ENCODE measurements at regions not wholly inside any gene's neighbourhood (a gene's known extent, or its start where the extent isn't known, plus 50 kb on each side); places are given as distances from the start of the nearest gene placed in this dataset.

DNA sequence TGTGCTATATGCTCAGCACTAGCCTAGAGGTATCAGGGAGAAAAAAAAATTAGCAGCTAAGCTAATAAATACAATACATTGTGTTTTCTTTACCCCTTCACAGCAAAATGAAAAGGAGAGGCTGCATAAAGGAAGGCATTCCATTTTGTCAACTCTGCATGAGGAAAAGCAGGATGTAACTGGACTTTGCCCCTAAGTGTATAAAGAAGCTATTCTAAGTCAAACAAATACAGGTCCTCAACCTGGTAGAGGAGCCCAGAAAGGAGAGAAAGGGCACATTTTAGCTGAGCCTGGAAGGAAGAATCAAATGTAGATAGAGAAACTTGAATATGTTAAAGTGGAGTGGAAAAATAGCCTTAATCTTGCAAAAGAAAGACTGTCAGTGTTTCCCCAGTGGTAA is 89.0 kb upstream of the SPRED1 start:
- TF ChIP-seq YY1 (IDR thresholded peaks at IDR 0.05; ENCODE audit: low read depth) (no peak), FOXM1 (IDR thresholded peaks at IDR 0.05; ENCODE audit: borderline replicate concordance, low read depth) (no peak), CREB1 (IDR thresholded peaks at IDR 0.05; ENCODE audit: low read depth) (no peak), EP300 (IDR thresholded peaks at IDR 0.05; ENCODE audit: borderline replicate concordance) (no peak), RAD21 (IDR thresholded peaks at IDR 0.05; ENCODE audit: low read depth) (no peak), NFIC (IDR thresholded peaks at IDR 0.05) (no peak), ZBTB7A (IDR thresholded peaks at IDR 0.05; ENCODE audit: low read depth) (no peak), TEAD4 (IDR thresholded peaks at IDR 0.05) (no peak), EGR1 (IDR thresholded peaks at IDR 0.05) (no peak), TCF12 (IDR thresholded peaks at IDR 0.05; ENCODE audit: low read depth) (no peak), CEBPB (IDR thresholded peaks at IDR 0.05) (no peak)
- TF ChIP-seq, protein P1, sequence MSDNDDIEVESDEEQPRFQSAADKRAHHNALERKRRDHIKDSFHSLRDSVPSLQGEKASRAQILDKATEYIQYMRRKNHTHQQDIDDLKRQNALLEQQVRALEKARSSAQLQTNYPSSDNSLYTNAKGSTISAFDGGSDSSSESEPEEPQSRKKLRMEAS (IDR thresholded peaks at IDR 0.05) = no peak
- TF ChIP-seq, protein P2, sequence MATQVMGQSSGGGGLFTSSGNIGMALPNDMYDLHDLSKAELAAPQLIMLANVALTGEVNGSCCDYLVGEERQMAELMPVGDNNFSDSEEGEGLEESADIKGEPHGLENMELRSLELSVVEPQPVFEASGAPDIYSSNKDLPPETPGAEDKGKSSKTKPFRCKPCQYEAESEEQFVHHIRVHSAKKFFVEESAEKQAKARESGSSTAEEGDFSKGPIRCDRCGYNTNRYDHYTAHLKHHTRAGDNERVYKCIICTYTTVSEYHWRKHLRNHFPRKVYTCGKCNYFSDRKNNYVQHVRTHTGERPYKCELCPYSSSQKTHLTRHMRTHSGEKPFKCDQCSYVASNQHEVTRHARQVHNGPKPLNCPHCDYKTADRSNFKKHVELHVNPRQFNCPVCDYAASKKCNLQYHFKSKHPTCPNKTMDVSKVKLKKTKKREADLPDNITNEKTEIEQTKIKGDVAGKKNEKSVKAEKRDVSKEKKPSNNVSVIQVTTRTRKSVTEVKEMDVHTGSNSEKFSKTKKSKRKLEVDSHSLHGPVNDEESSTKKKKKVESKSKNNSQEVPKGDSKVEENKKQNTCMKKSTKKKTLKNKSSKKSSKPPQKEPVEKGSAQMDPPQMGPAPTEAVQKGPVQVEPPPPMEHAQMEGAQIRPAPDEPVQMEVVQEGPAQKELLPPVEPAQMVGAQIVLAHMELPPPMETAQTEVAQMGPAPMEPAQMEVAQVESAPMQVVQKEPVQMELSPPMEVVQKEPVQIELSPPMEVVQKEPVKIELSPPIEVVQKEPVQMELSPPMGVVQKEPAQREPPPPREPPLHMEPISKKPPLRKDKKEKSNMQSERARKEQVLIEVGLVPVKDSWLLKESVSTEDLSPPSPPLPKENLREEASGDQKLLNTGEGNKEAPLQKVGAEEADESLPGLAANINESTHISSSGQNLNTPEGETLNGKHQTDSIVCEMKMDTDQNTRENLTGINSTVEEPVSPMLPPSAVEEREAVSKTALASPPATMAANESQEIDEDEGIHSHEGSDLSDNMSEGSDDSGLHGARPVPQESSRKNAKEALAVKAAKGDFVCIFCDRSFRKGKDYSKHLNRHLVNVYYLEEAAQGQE (IDR thresholded peaks at IDR 0.05; ENCODE audit: low read depth) = no peak
- TF ChIP-seq, protein P3, sequence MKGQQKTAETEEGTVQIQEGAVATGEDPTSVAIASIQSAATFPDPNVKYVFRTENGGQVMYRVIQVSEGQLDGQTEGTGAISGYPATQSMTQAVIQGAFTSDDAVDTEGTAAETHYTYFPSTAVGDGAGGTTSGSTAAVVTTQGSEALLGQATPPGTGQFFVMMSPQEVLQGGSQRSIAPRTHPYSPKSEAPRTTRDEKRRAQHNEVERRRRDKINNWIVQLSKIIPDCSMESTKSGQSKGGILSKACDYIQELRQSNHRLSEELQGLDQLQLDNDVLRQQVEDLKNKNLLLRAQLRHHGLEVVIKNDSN (IDR thresholded peaks at IDR 0.05) = no peak

- TF ChIP-seq YY1 (IDR thresholded peaks at IDR 0.05; ENCODE audit: low read depth) = no peak
- no peak for TF ChIP-seq TCF12 (IDR thresholded peaks at IDR 0.05; ENCODE audit: low read depth)
- TF ChIP-seq FOXM1 (IDR thresholded peaks at IDR 0.05; ENCODE audit: borderline replicate concordance, low read depth) = no peak
- no peak for TF ChIP-seq CREB1 (IDR thresholded peaks at IDR 0.05; ENCODE audit: low read depth)
- TF ChIP-seq CEBPB (IDR thresholded peaks at IDR 0.05) = no peak
- TF ChIP-seq TEAD4 (IDR thresholded peaks at IDR 0.05) = no peak
- TF ChIP-seq, protein P1 (IDR thresholded peaks at IDR 0.05) = no peak
- no peak for TF ChIP-seq ZBTB7A (IDR thresholded peaks at IDR 0.05; ENCODE audit: low read depth)
- no peak for TF ChIP-seq RAD21 (IDR thresholded peaks at IDR 0.05; ENCODE audit: low read depth)
- TF ChIP-seq NFIC (IDR thresholded peaks at IDR 0.05) = no peak
- TF ChIP-seq EGR1 (IDR thresholded peaks at IDR 0.05) = no peak
- TF ChIP-seq, protein P3 (IDR thresholded peaks at IDR 0.05) = no peak
- no peak for TF ChIP-seq EP300 (IDR thresholded peaks at IDR 0.05; ENCODE audit: borderline replicate concordance)
- TF ChIP-seq TAF1 (IDR thresholded peaks at IDR 0.05; ENCODE audit: low read depth) = no peak
- TF ChIP-seq, protein P2 (IDR thresholded peaks at IDR 0.05; ENCODE audit: low read depth) = no peak
These were observed 88.6 kb upstream of the SPRED1 start for GRCh38 chr15:38164061-38164460.

DNA sequence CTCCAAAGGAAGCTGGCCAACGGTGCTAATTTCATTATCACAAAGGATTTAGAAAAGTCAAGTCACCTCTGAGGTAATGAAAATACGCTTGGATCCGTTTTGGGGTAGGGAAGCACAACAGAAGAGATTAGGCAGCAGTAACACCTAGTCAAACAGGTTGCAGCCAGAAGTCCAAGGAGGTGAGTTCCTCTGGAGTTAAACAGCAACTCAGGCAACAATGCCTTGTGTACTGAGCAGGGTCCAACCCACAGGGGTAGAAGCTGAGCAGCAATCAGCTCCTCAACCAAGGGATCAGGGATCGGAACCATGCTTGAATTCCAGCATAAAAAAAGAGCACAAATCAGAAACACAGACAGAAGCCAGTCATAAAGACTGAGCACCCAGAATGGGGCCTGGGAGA is 88.1 kb upstream of the SPRED1 start:
- TF ChIP-seq ZBTB7A (IDR thresholded peaks at IDR 0.05; ENCODE audit: low read depth) = no peak
- TF ChIP-seq, protein P3 (IDR thresholded peaks at IDR 0.05) = no peak
- no peak for TF ChIP-seq FOXM1 (IDR thresholded peaks at IDR 0.05; ENCODE audit: borderline replicate concordance, low read depth)
- TF ChIP-seq CEBPB (IDR thresholded peaks at IDR 0.05) = no peak
- TF ChIP-seq, protein P1 (IDR thresholded peaks at IDR 0.05) = no peak
- no peak for TF ChIP-seq CREB1 (IDR thresholded peaks at IDR 0.05; ENCODE audit: low read depth)
- no peak for TF ChIP-seq YY1 (IDR thresholded peaks at IDR 0.05; ENCODE audit: low read depth)
- no peak for TF ChIP-seq TAF1 (IDR thresholded peaks at IDR 0.05; ENCODE audit: low read depth)
- TF ChIP-seq, protein P2 (IDR thresholded peaks at IDR 0.05; ENCODE audit: low read depth) = no peak
- no peak for TF ChIP-seq TCF12 (IDR thresholded peaks at IDR 0.05; ENCODE audit: low read depth)
- TF ChIP-seq EGR1 (IDR thresholded peaks at IDR 0.05) = no peak
- no peak for TF ChIP-seq NFIC (IDR thresholded peaks at IDR 0.05)
- no peak for TF ChIP-seq TEAD4 (IDR thresholded peaks at IDR 0.05)
- no peak for TF ChIP-seq EP300 (IDR thresholded peaks at IDR 0.05; ENCODE audit: borderline replicate concordance)
- TF ChIP-seq RAD21 (IDR thresholded peaks at IDR 0.05; ENCODE audit: low read depth) = no peak
